GM23248 (cell line): ENCODE measurements at regions not wholly inside any gene's neighbourhood (a gene's known extent, or its start where the extent isn't known, plus 50 kb on each side); places are given as distances from the start of the nearest gene placed in this dataset.

Experiments
- DNase-seq: peaks from one replicate; pipeline ENCODE4 v3.0.0-alpha.2; 2015
- H2AFZ ChIP-seq: fragments of 200-600 bp; sonication (generic); 2 replicates; pipeline ENCODE4 v1.6.1; 2016; ENCODE audit warnings: antibody characterized with exemption
- H3F3A ChIP-seq: fragments of 200-600 bp; sonication (generic); 2 replicates; pipeline ENCODE4 v1.6.1; 2016; ENCODE audit warnings: mild to moderate bottlenecking, antibody characterized with exemption, mixed run types; ENCODE audit not compliant: insufficient read depth
- H3K27ac ChIP-seq: fragments of 200-600 bp; sonication (generic); 2 replicates; pipeline ENCODE4 v1.5.1; 2016; ENCODE audit warnings: mild to moderate bottlenecking
- H3K27me3 ChIP-seq: fragments of 200-600 bp; sonication (generic); replicated peaks from 2 replicates; pipeline ENCODE4 v1.6.1; 2016; ENCODE audit warnings: mild to moderate bottlenecking; ENCODE audit not compliant: insufficient read depth
- H3K36me3 ChIP-seq: fragments of 200-600 bp; sonication (generic); 2 replicates; pipeline ENCODE4 v1.6.1; 2016; ENCODE audit warnings: low read depth, mild to moderate bottlenecking
- H3K4me1 ChIP-seq: fragments of 200-600 bp; sonication (generic); 2 replicates; pipeline ENCODE4 v1.6.1; 2016; ENCODE audit warnings: mild to moderate bottlenecking; ENCODE audit not compliant: insufficient read depth
- H3K4me2 ChIP-seq: fragments of 200-600 bp; sonication (generic); one replicate; pipeline ENCODE4 v1.6.1; 2016; ENCODE audit warnings: mild to moderate bottlenecking; ENCODE audit not compliant: unreplicated experiment
- H3K4me3 ChIP-seq: fragments of 200-600 bp; sonication (generic); 2 replicates; pipeline ENCODE4 v1.5.1; 2016; ENCODE audit warnings: mild to moderate bottlenecking
- H3K79me2 ChIP-seq: fragments of 200-600 bp; sonication (generic); 2 replicates; pipeline ENCODE4 v1.6.1; 2016; ENCODE audit warnings: mild to moderate bottlenecking; ENCODE audit not compliant: insufficient read depth
- H3K9ac ChIP-seq: fragments of 200-600 bp; sonication (generic); 2 replicates; pipeline ENCODE4 v1.6.1; 2016; ENCODE audit warnings: mild to moderate bottlenecking
- H3K9me2 ChIP-seq: fragments of 200-600 bp; sonication (generic); 2 replicates; pipeline ENCODE4 v1.6.1; 2016; ENCODE audit warnings: mixed run types, mild to moderate bottlenecking, moderate library complexity; ENCODE audit not compliant: insufficient read depth
- H3K9me3 ChIP-seq: fragments of 200-600 bp; sonication (generic); one replicate; pipeline ENCODE4 v1.6.1; 2017; ENCODE audit warnings: low read depth
- H4K20me1 ChIP-seq: fragments of 200-600 bp; sonication (generic); 2 replicates; pipeline ENCODE4 v1.6.0; 2016; ENCODE audit not compliant: insufficient read depth
- EZH2 ChIP-seq: fragments of 200-600 bp; sonication (generic); IDR thresholded peaks from 2 replicates; pipeline ENCODE4 v1.6.1; 2018; ENCODE audit warnings: antibody characterized with exemption, mild to moderate bottlenecking; ENCODE audit not compliant: insufficient read depth, poor library complexity, severe bottlenecking
- EZH2phosphoT487 ChIP-seq: fragments of 200-600 bp; sonication (generic); IDR thresholded peaks from 2 replicates; pipeline ENCODE4 v1.6.1; 2018; ENCODE audit warnings: antibody characterized with exemption, moderate library complexity, mild to moderate bottlenecking, low read depth; ENCODE audit not compliant: insufficient read depth
- WGBS, 2 experiments: methylation state at CpG; one replicate each; pipeline ENCODE4 v1.1.6; 2015 to 2017; ENCODE audit warnings: low lambda C conversion rate in 2 of 2, low coverage in 1 of 2; ENCODE audit errors: missing lambda C conversion rate in 2 of 2; 5-methylcytosine and 5-hydroxymethylcytosine counted together
- in situ Hi-C: fragments of 300-500 bp; cut with MboI; formaldehyde crosslinking; loops from 2 replicates; pipeline ENCODE4 v1.15.0; 2020

- DNase-seq, result no peak
- Histone ChIP-seq H3F3A (no peaks in the 10 kb centered on the region), H3K9ac (no peak overlapping the region), H2AFZ (no peak overlapping the region), H3K4me2 (no peak overlapping the region), H3K9me3 (no peaks in the 10 kb centered on the region), H3K4me3 (no peak overlapping the region), H3K4me1 (no peaks in the 10 kb centered on the region), H3K27ac (no peak overlapping the region), H3K79me2 (no peaks in the 10 kb centered on the region), H4K20me1 (no peaks in the 10 kb centered on the region), H3K9me2 (no peaks in the 10 kb centered on the region), H3K27me3 (no peaks in the 10 kb centered on the region), H3K36me3 (no peaks in the 10 kb centered on the region)
- 23 to 24% methylated on average over 1 of the region's 1 CpG for WGBS, 2 experiments
- in situ Hi-C loops, result no loop called here
- TF ChIP-seq EZH2 (no peak), EZH2phosphoT487 (no peak)
Observed at GRCh38 chr1:82927753-82928152, 1071.2 kb downstream of the TTLL7 start.

GRCh38 chr1:82924666-82925065, 1074.3 kb downstream of the TTLL7 start:
- no peaks in the 10 kb centered on the region for H3K36me3 ChIP-seq
- H4K20me1 ChIP-seq, result no peaks in the 10 kb centered on the region
- TF ChIP-seq EZH2phosphoT487, result no peak
- TF ChIP-seq EZH2, result no peak
- H3K4me2 ChIP-seq, result no peak overlapping the region
- no peak overlapping the region for H2AFZ ChIP-seq
- DNase-seq, result no peak
- H3K4me1 ChIP-seq, result no peaks in the 10 kb centered on the region
- no peaks in the 10 kb centered on the region for H3K9me2 ChIP-seq
- H3K9me3 ChIP-seq, result no peaks in the 10 kb centered on the region
- H3F3A ChIP-seq, result no peaks in the 10 kb centered on the region
- no peak overlapping the region for H3K4me3 ChIP-seq
- no peaks in the 10 kb centered on the region for H3K27me3 ChIP-seq
- WGBS, 2 experiments, result 59 to 73% methylated on average over 2 of the region's 2 CpGs
- no peak overlapping the region for H3K9ac ChIP-seq
- H3K79me2 ChIP-seq, result no peaks in the 10 kb centered on the region
- H3K27ac ChIP-seq, result no peak overlapping the region
- in situ Hi-C loops, result no loop called here

GRCh38 chr1:82923931-82924330, 1075.0 kb downstream of the TTLL7 start:
- in situ Hi-C loops, result no loop called here
- Histone ChIP-seq H4K20me1 (no peaks in the 10 kb centered on the region), H2AFZ (no peak overlapping the region), H3K9me2 (no peaks in the 10 kb centered on the region), H3K9ac (no peak overlapping the region), H3F3A (no peaks in the 10 kb centered on the region), H3K36me3 (no peaks in the 10 kb centered on the region), H3K9me3 (no peaks in the 10 kb centered on the region), H3K4me2 (no peak overlapping the region), H3K27ac (no peak overlapping the region), H3K4me1 (no peaks in the 10 kb centered on the region), H3K27me3 (no peaks in the 10 kb centered on the region), H3K4me3 (no peak overlapping the region), H3K79me2 (no peaks in the 10 kb centered on the region)
- DNase-seq, result no peak
- WGBS, 2 experiments, result 66 to 80% methylated on average over 4 of the region's 4 CpGs
- TF ChIP-seq EZH2 (no peak), EZH2phosphoT487 (no peak)

- Histone ChIP-seq H3K4me3 (no peak overlapping the region), H3K4me2 (no peak overlapping the region), H3K9ac (no peak overlapping the region), H2AFZ (no peak overlapping the region), H3K27ac (no peak overlapping the region), H3F3A (no peaks in the 10 kb centered on the region), H3K9me2 (no peaks in the 10 kb centered on the region), H3K27me3 (no peaks in the 10 kb centered on the region), H4K20me1 (no peaks in the 10 kb centered on the region), H3K36me3 (no peaks in the 10 kb centered on the region), H3K79me2 (no peaks in the 10 kb centered on the region), H3K9me3 (no peaks in the 10 kb centered on the region), H3K4me1 (no peaks in the 10 kb centered on the region)
- in situ Hi-C loops, result no loop called here
- TF ChIP-seq EZH2phosphoT487 (no peak), EZH2 (no peak)
- no peak for DNase-seq
- 73 to 78% methylated on average over 4 of the region's 4 CpGs for WGBS, 2 experiments
Observed at GRCh38 chr1:82921759-82922158, 1077.2 kb downstream of the TTLL7 start.

GRCh38 chr1:82920418-82921248, 1078.3 kb downstream of the TTLL7 start:
- Histone ChIP-seq H2AFZ (no peak overlapping the region), H3K9ac (no peak overlapping the region)

More at GRCh38 chr1:82920418-82921248, 1078.3 kb downstream of the TTLL7 start:
- Histone ChIP-seq H3K79me2 (no peaks in the 10 kb centered on the region), H3K9me2 (no peaks in the 10 kb centered on the region), H3K9me3 (no peaks in the 10 kb centered on the region), H3K36me3 (no peaks in the 10 kb centered on the region), H3K4me3 (no peak overlapping the region), H3F3A (no peaks in the 10 kb centered on the region), H4K20me1 (no peaks in the 10 kb centered on the region), H3K27ac (no peak overlapping the region), H3K27me3 (no peaks in the 10 kb centered on the region), H3K4me1 (no peaks in the 10 kb centered on the region), H3K4me2 (no peak overlapping the region)
- in situ Hi-C loops, result no loop called here
- DNase-seq, result peak; percentile 4
- WGBS, 2 experiments, result 72 to 78% methylated on average over 4 of the region's 4 CpGs
- no peak for TF ChIP-seq EZH2phosphoT487
